OCI-LY7 (cell line): ENCODE measurements at regions not wholly inside any gene's neighbourhood (a gene's known extent, or its start where the extent isn't known, plus 50 kb on each side); places are given as distances from the start of the nearest gene placed in this dataset.

Experiments
- BruUV-seq: library from RNA; stranded (reverse); fragments of 400-500 nt; replicated peaks from 2 replicates; lab custom pipeline; 2021; lab: Mats Ljungman, UMichigan
- CTCF ChIA-PET: fragments of 300-600 bp; sonication (Branson Sonifier 250); formaldehyde crosslinking; loops from one replicate; lab custom pipeline; 2022; ENCODE audit warnings: antibody characterized with exemption; ENCODE audit not compliant: unreplicated experiment; lab: Charles Lee
- POLR2A ChIA-PET: fragments of 300-600 bp; sonication (Branson Sonifier 250); formaldehyde crosslinking; loops from one replicate; lab custom pipeline; 2022; ENCODE audit warnings: antibody characterized with exemption; lab: Charles Lee
- DNase-seq: peaks from one replicate; pipeline ENCODE4 v3.0.0-alpha.2; 2015; ENCODE audit warnings: low spot score
- H2AFZ ChIP-seq: fragments of 200-600 bp; sonication (generic), shearing (Covaris generic); 2 replicates; pipeline ENCODE4 v1.6.1; 2014; ENCODE audit warnings: mild to moderate bottlenecking, antibody characterized with exemption, low read length, moderate library complexity
- H3K27ac ChIP-seq: fragments of 200-600 bp; sonication (generic); 2 replicates; pipeline ENCODE4 v1.5.1; 2014; ENCODE audit warnings: mixed run types, low read depth, mild to moderate bottlenecking, moderate library complexity, low read length, inconsistent platforms; ENCODE audit not compliant: poor library complexity, severe bottlenecking
- H3K36me3 ChIP-seq: fragments of 200-600 bp; sonication (generic); 2 replicates; pipeline ENCODE4 v1.6.1; 2014; ENCODE audit warnings: mild to moderate bottlenecking, antibody characterized with exemption, low read length, moderate library complexity, mixed read lengths; ENCODE audit not compliant: insufficient read depth
- H3K4me1 ChIP-seq: fragments of 200-600 bp; sonication (generic); 2 replicates; pipeline ENCODE4 v1.5.1; 2014; ENCODE audit warnings: mild to moderate bottlenecking, low read length; ENCODE audit not compliant: insufficient read depth, poor library complexity, severe bottlenecking
- H3K4me2 ChIP-seq: fragments of 200-600 bp; sonication (generic); 2 replicates; pipeline ENCODE4 v1.6.1; 2014; ENCODE audit warnings: mild to moderate bottlenecking, low read length
- H3K4me3 ChIP-seq: fragments of 200-600 bp; sonication (generic); 2 replicates; pipeline ENCODE4 v1.5.1; 2014; ENCODE audit warnings: mild to moderate bottlenecking, low read depth, low read length; ENCODE audit not compliant: poor library complexity, severe bottlenecking
- H3K79me2 ChIP-seq: fragments of 200-600 bp; sonication (generic); 2 replicates; pipeline ENCODE4 v1.6.1; 2016; ENCODE audit warnings: low read depth, mild to moderate bottlenecking, low read length, moderate library complexity, mixed read lengths; ENCODE audit not compliant: insufficient read depth
- H3K9me2 ChIP-seq: fragments of 200-600 bp; sonication (generic); 2 replicates; pipeline ENCODE4 v1.6.1; 2016; ENCODE audit warnings: mild to moderate bottlenecking, low read length, mixed read lengths; ENCODE audit not compliant: insufficient read depth
- H3K9me3 ChIP-seq: fragments of 200-600 bp; sonication (generic); 2 replicates; pipeline ENCODE4 v1.6.1; 2014; ENCODE audit warnings: mild to moderate bottlenecking, mixed run types, low read length, mixed read lengths
- H4K20me1 ChIP-seq: fragments of 200-600 bp; sonication (generic); 2 replicates; pipeline ENCODE4 v1.6.1; 2014; ENCODE audit warnings: mild to moderate bottlenecking, antibody characterized with exemption, low read length, moderate library complexity, mixed read lengths; ENCODE audit not compliant: insufficient read depth
- CTCF ChIP-seq: fragments of 200-600 bp; sonication (generic); conservative IDR thresholded peaks from 2 replicates; pipeline ENCODE4 v1.5.1; 2014; ENCODE audit warnings: mild to moderate bottlenecking, antibody characterized with exemption, low read length, moderate library complexity, mixed read lengths
- EZH2phosphoT487 ChIP-seq: fragments of 200-600 bp; sonication (generic); IDR thresholded peaks from 2 replicates; pipeline ENCODE4 v1.6.1; 2018; ENCODE audit warnings: low read depth, borderline replicate concordance, mild to moderate bottlenecking, mixed run types, antibody characterized with exemption, low read length, moderate library complexity, mixed read lengths
- intact Hi-C: fragments of 100-400 bp; cut with micrococcal nuclease; formaldehyde crosslinking; loops from one replicate; pipeline ENCODE4 v1.10.0; 2022; ENCODE audit not compliant: unreplicated experiment

GRCh38 chr13:107005577-107005976 lies 437.6 kb upstream of the ARGLU1 start:
- Histone ChIP-seq H3K4me2 (no peak overlapping the region), H3K27ac (no peak overlapping the region), H2AFZ (no peak overlapping the region), H3K9me2 (no peaks in the 10 kb centered on the region), H3K9me3 (no peaks in the 10 kb centered on the region), H3K4me3 (no peak overlapping the region), H3K36me3 (no peaks in the 10 kb centered on the region), H3K4me1 (peaks cover 6% of the 10 kb centered on the region), H3K79me2 (no peaks in the 10 kb centered on the region), H4K20me1 (no peaks in the 10 kb centered on the region)
- CTCF ChIA-PET: no interaction called here
- no peak for TF ChIP-seq EZH2phosphoT487
- TF ChIP-seq CTCF: no peak
- no peak for DNase-seq
- BruUV-seq: no TSS peak
- POLR2A ChIA-PET: no interaction called here
- intact Hi-C loops: no loop called here

GRCh38 chr13:107003911-107004310 lies 436.0 kb upstream of the ARGLU1 start:
- intact Hi-C loops: no loop called here
- no TSS peak for BruUV-seq
- DNase-seq: no peak
- TF ChIP-seq CTCF (no peak), EZH2phosphoT487 (no peak)
- no peak overlapping the region for H2AFZ ChIP-seq
- H3K4me3 ChIP-seq: no peak overlapping the region
- H3K79me2 ChIP-seq: no peaks in the 10 kb centered on the region
- H3K27ac ChIP-seq: no peak overlapping the region
- H3K36me3 ChIP-seq: no peaks in the 10 kb centered on the region
- no peaks in the 10 kb centered on the region for H3K9me3 ChIP-seq
- H3K4me2 ChIP-seq: no peak overlapping the region
- no peaks in the 10 kb centered on the region for H4K20me1 ChIP-seq
- H3K4me1 ChIP-seq: peaks cover 13% of the 10 kb centered on the region
- H3K9me2 ChIP-seq: no peaks in the 10 kb centered on the region
- ChIA-PET POLR2A (interaction anchor here (1.0 to 1.4 kb wide), 2 partner anchors 12 to 27 kb away, joined by 3 to 4 read pairs; no protein-coding TSS in a partner anchor), CTCF (no interaction called here)

DNA sequence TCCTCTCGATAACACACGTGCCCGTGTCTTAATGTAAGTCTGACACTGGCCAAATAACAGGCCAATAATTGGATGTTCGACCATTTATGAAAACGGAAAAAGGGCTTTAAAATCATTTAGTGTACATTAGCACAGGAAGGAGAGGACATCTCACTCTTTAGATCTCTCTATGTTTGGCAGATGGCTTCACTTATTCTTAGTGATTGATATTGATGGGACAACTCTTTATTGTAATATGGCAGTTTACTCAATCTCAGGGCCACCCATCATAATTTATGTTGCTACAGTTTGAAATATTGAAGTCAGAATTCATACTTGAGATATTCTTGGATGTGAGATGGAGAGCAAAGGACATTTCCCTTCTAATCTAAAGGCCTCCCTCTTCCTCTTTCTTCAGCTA lies 430.7 kb upstream of the ARGLU1 start:
- Histone ChIP-seq H2AFZ (peak overlapping the region; percentile 92), H3K4me1 (peaks cover 42% of the 10 kb centered on the region), H3K4me3 (peak overlapping the region; percentile 10), H4K20me1 (no peaks in the 10 kb centered on the region), H3K79me2 (no peaks in the 10 kb centered on the region), H3K4me2 (peak overlapping the region; percentile 49), H3K36me3 (no peaks in the 10 kb centered on the region), H3K27ac (peak overlapping the region; percentile 75), H3K9me3 (no peaks in the 10 kb centered on the region), H3K9me2 (no peaks in the 10 kb centered on the region)
- TF ChIP-seq EZH2phosphoT487 (no peak), CTCF (no peak)
- POLR2A ChIA-PET: interaction anchor here (0.6 to 1.2 kb wide), 5 partner anchors 11 to 776 kb away, joined by 3 to 4 read pairs (median 4); no protein-coding TSS in a partner anchor
- BruUV-seq: no TSS peak
- no peak for DNase-seq
- CTCF ChIA-PET: no interaction called here
- intact Hi-C loops: no loop called here
